ENCODE measurements at regions not wholly inside any gene's neighbourhood (a gene's known extent, or its start where the extent isn't known, plus 50 kb on each side); places are given as distances from the start of the nearest gene placed in this dataset.
A peak's percentile ranks its signal among the peaks of the same experiment; 100 is the strongest.

- DNase-seq (no peak), FAIRE-seq (no peak)
- intact Hi-C loops (cut with DNase I), result no loop called here
- Histone ChIP-seq H3K27ac (ENCODE audit: low read depth in 2 of 2, low read length in 2 of 2) (no peak overlapping the region), H3K27me3 (ENCODE audit: control insufficient read depth, insufficient read depth, low read length) (no peaks in the 10 kb centered on the region), H3K9ac (ENCODE audit: low read length in 3 of 3) (no peak overlapping the region), H3K4me1 (ENCODE audit: control insufficient read depth in 2 of 3, insufficient read depth in 2 of 3, low read depth in 1 of 3, low read length in 3 of 3) (no peaks in the 10 kb centered on the region), H3K36me3 (ENCODE audit: control insufficient read depth in 2 of 3, insufficient read depth in 3 of 3, low read length in 3 of 3) (no peaks in the 10 kb centered on the region), H3K9me3 (ENCODE audit: control insufficient read depth in 2 of 3, insufficient read depth in 1 of 3, low read length in 3 of 3) (no peaks in the 10 kb centered on the region), H3K4me3 (ENCODE audit: low read length in 3 of 3) (no peak overlapping the region)
- TF ChIP-seq, protein P1, sequence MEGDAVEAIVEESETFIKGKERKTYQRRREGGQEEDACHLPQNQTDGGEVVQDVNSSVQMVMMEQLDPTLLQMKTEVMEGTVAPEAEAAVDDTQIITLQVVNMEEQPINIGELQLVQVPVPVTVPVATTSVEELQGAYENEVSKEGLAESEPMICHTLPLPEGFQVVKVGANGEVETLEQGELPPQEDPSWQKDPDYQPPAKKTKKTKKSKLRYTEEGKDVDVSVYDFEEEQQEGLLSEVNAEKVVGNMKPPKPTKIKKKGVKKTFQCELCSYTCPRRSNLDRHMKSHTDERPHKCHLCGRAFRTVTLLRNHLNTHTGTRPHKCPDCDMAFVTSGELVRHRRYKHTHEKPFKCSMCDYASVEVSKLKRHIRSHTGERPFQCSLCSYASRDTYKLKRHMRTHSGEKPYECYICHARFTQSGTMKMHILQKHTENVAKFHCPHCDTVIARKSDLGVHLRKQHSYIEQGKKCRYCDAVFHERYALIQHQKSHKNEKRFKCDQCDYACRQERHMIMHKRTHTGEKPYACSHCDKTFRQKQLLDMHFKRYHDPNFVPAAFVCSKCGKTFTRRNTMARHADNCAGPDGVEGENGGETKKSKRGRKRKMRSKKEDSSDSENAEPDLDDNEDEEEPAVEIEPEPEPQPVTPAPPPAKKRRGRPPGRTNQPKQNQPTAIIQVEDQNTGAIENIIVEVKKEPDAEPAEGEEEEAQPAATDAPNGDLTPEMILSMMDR (IDR thresholded peaks at IDR 0.05; ENCODE audit: borderline replicate concordance, extremely low read depth, insufficient read depth), result no peak
Observed at GRCh38 chr3:103158183-103158582, 723.4 kb downstream of the ZPLD1 start.

DNA sequence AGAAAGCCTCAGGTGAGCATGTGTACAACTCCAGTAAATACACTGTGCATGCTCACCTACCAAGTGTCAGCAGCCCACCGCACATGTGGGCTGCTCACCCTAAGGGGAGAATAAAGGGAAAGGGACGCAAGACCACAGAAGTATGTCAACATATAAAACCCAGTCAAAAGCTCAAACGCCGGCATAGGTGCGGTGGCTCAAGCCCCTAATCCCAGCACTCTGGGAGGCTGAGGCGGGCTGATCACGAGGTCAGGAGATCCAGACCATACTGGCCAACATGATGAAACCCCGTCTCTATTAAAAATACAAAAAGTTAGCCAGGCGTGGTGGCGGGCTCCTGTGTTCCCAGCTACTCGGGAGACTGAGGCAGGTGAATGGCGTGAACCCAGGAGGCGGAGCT lies 732.1 kb downstream of the ZPLD1 start:
- H3K9ac ChIP-seq (ENCODE audit: low read length in 3 of 3), result no peak overlapping the region
- peak in 1 of 5 donors; percentile 31 for DNase-seq
- no peak overlapping the region for H3K27ac ChIP-seq (ENCODE audit: low read depth in 2 of 2, low read length in 2 of 2)
- intact Hi-C loops (cut with DNase I), result no loop called here
- TF ChIP-seq, protein P1 (IDR thresholded peaks at IDR 0.05; ENCODE audit: borderline replicate concordance, extremely low read depth, insufficient read depth), result no peak
- no peak for FAIRE-seq
- no peak overlapping the region for H3K4me3 ChIP-seq (ENCODE audit: low read length in 3 of 3)
- H3K27me3 ChIP-seq (ENCODE audit: control insufficient read depth, insufficient read depth, low read length), result no peaks in the 10 kb centered on the region
- no peaks in the 10 kb centered on the region for H3K4me1 ChIP-seq (ENCODE audit: control insufficient read depth in 2 of 3, insufficient read depth in 2 of 3, low read depth in 1 of 3, low read length in 3 of 3)
- H3K36me3 ChIP-seq (ENCODE audit: control insufficient read depth in 2 of 3, insufficient read depth in 3 of 3, low read length in 3 of 3), result no peaks in the 10 kb centered on the region
- no peaks in the 10 kb centered on the region for H3K9me3 ChIP-seq (ENCODE audit: control insufficient read depth in 2 of 3, insufficient read depth in 1 of 3, low read length in 3 of 3)

DNA sequence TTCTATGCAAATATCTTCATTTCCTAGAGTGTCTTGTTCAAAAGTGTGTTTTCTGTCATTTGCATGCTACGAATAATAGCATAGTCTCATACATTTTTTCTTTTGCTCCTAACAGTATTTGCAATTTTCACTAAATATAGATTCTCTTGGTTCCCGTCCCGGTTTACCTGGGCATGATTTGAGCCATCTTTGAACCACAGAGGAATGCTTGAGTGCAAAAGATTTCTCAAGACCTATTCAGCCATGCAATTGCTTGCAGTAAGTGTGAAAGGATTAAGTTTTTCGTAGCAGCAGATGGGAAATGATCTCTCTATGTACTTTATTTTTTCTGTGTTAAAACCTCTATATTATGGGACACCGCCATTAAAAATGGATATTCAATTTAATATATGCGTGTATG lies 733.0 kb downstream of the ZPLD1 start:
- H3K4me3 ChIP-seq (ENCODE audit: low read length in 3 of 3), result no peak overlapping the region
- no peaks in the 10 kb centered on the region for H3K27me3 ChIP-seq (ENCODE audit: control insufficient read depth, insufficient read depth, low read length)
- no peaks in the 10 kb centered on the region for H3K9me3 ChIP-seq (ENCODE audit: control insufficient read depth in 2 of 3, insufficient read depth in 1 of 3, low read length in 3 of 3)
- TF ChIP-seq, protein P1 (IDR thresholded peaks at IDR 0.05; ENCODE audit: borderline replicate concordance, extremely low read depth, insufficient read depth), result no peak
- FAIRE-seq (no peak), DNase-seq (no peak)
- intact Hi-C loops (cut with DNase I), result no loop called here
- no peaks in the 10 kb centered on the region for H3K4me1 ChIP-seq (ENCODE audit: control insufficient read depth in 2 of 3, insufficient read depth in 2 of 3, low read depth in 1 of 3, low read length in 3 of 3)
- no peaks in the 10 kb centered on the region for H3K36me3 ChIP-seq (ENCODE audit: control insufficient read depth in 2 of 3, insufficient read depth in 3 of 3, low read length in 3 of 3)
- H3K9ac ChIP-seq (ENCODE audit: low read length in 3 of 3), result no peak overlapping the region
- H3K27ac ChIP-seq (ENCODE audit: low read depth in 2 of 2, low read length in 2 of 2), result no peak overlapping the region

- H3K36me3 ChIP-seq (ENCODE audit: control insufficient read depth in 2 of 3, insufficient read depth in 3 of 3, low read length in 3 of 3), result no peaks in the 10 kb centered on the region
- H3K27me3 ChIP-seq (ENCODE audit: control insufficient read depth, insufficient read depth, low read length), result no peaks in the 10 kb centered on the region
- no peak overlapping the region for H3K9ac ChIP-seq (ENCODE audit: low read length in 3 of 3)
- TF ChIP-seq, protein P1 (IDR thresholded peaks at IDR 0.05; ENCODE audit: borderline replicate concordance, extremely low read depth, insufficient read depth), result no peak
- H3K4me3 ChIP-seq (ENCODE audit: low read length in 3 of 3), result no peak overlapping the region
- no peaks in the 10 kb centered on the region for H3K9me3 ChIP-seq (ENCODE audit: control insufficient read depth in 2 of 3, insufficient read depth in 1 of 3, low read length in 3 of 3)
- FAIRE-seq (no peak), DNase-seq (no peak)
- H3K27ac ChIP-seq (ENCODE audit: low read depth in 2 of 2, low read length in 2 of 2), result no peak overlapping the region
- no peaks in the 10 kb centered on the region for H3K4me1 ChIP-seq (ENCODE audit: control insufficient read depth in 2 of 3, insufficient read depth in 2 of 3, low read depth in 1 of 3, low read length in 3 of 3)
- intact Hi-C loops (cut with DNase I), result no loop called here
Observed at GRCh38 chr3:103169289-103169688, 734.5 kb downstream of the ZPLD1 start.
